Adrenal gland (tissue), 9 donors: ENCODE measurements at regions not wholly inside any gene's neighbourhood (a gene's known extent, or its start where the extent isn't known, plus 50 kb on each side); places are given as distances from the start of the nearest gene placed in this dataset.

Experiments
- DNase-seq, 7 donors: peaks; one replicate each; pipeline ENCODE4 v3.0.0-alpha.2; 2019 to 2020
- H3K27ac ChIP-seq, 5 donors: fragments of 200-600 bp; sonication (generic) in 4 of 5; 1 replicate in 3 of 5; 2 replicates in 2 of 5; pipeline versions ENCODE4 v1.5.1 to v1.8.0; 2016 to 2020; ENCODE audit warnings: mild to moderate bottlenecking in 1 of 5
- H3K27me3 ChIP-seq: fragments of 200-600 bp; 2 replicates; pipeline ENCODE4 v1.8.0; 2021
- H3K36me3 ChIP-seq, 2 donors: fragments of 200-600 bp; replicated peaks in 1 of 2; 1 replicate in 1 of 2; 2 replicates in 1 of 2; pipeline versions ENCODE4 v1.5.1 to v1.8.0; 2018 to 2022
- H3K4me1 ChIP-seq, 2 donors: fragments of 200-600 bp; replicated peaks in 1 of 2; 1 replicate in 1 of 2; 2 replicates in 1 of 2; pipeline versions ENCODE4 v1.5.1 to v1.8.0; 2018 to 2021
- H3K4me3 ChIP-seq, 4 donors: fragments of 200-600 bp; sonication (generic) in 3 of 4; one replicate each; pipeline ENCODE4 v1.5.1; 2016 to 2018
- H3K9me3 ChIP-seq, 3 donors: fragments of 200-600 bp; sonication (generic) in 1 of 3; replicated peaks in 1 of 3; 1 replicate in 2 of 3; 2 replicates in 1 of 3; pipeline versions ENCODE4 v1.5.1 to v1.8.0; 2016 to 2021
- POLR2A ChIP-seq, 2 donors: fragments of 450-650 bp; IDR thresholded peaks; one replicate each; pipeline ENCODE4 v1.6.1; 2017; ENCODE audit warnings: antibody characterized with exemption in 2 of 2, mild to moderate bottlenecking in 2 of 2, moderate library complexity in 1 of 2
- WGBS, 4 donors: extraction: QIAGEN DNeasy Blood & Tissue Kit in 2 of 4; methylation state at CpG; one replicate each; pipeline versions ENCODE4 v1.1.5 to v1.1.7; 2013 to 2017; 5-methylcytosine and 5-hydroxymethylcytosine counted together
- intact Hi-C, 2 donors: fragments of 100-400 bp; cut with DNase I; formaldehyde crosslinking; loops; one replicate each; pipeline versions ENCODE4 v1.14.1 to v1.15.0; 2022 to 2023
- TF ChIP-seq, protein P1 (sequence below), 6 experiments: fragments of 450-650 bp in 4 of 6; fragments of 200-600 bp in 2 of 6; sonication (generic) in 1 of 6; IDR thresholded peaks; 1 replicate in 5 of 6; 2 replicates in 1 of 6; pipeline versions ENCODE4 v1.5.1 to v1.8.0; 2016 to 2021; ENCODE audit warnings: antibody characterized with exemption in 6 of 6, mild to moderate bottlenecking in 2 of 6, moderate library complexity in 1 of 6
- donor health status: healthy with polysubstance abuse.
- donor health status: Bipolar disorder and iron deficiency.
- donor health status: DM: yes; HTN: yes; CAD: no.
- donor health status: DM: no; HTN: no; CAD: no.
- donor health status: DM: no; HTN: no; CAD: no.

DNA sequence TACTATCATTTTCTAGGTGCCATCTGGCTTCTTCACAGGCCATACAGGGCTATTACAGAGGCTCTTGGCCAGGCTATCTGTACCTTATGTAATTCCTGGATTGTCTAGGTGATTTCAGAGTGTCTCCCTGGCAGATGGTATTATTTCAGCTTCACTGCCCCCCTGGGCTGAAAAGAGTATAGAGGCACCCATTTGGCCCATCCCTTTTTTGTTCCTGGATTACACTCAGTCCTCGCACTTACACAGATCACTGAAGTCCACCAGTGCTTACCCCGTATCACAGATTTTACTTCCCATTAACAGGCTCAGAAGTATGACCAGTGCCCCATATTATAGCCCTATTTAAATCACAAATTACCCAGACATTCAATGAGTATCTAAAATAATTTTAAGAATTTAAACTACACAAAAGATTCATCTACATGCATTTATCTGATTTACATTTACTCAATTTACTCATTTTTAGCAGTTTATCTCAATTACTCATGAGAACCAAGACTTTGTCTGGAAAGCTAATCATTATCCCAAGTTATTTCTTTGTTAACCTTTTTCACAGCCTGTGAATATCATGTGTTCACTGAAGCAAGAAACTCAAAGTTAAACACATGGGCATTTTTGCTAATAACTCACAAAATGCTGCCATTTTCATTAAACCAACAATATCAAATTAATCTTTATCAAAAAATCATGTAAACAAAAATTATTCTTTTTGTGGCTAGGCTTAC is 121.0 kb downstream of the PCDH20 start:
- intact Hi-C loops: no loop called here
- TF ChIP-seq POLR2A (IDR thresholded peaks at IDR 0.05): no peak
- TF ChIP-seq, protein P1, sequence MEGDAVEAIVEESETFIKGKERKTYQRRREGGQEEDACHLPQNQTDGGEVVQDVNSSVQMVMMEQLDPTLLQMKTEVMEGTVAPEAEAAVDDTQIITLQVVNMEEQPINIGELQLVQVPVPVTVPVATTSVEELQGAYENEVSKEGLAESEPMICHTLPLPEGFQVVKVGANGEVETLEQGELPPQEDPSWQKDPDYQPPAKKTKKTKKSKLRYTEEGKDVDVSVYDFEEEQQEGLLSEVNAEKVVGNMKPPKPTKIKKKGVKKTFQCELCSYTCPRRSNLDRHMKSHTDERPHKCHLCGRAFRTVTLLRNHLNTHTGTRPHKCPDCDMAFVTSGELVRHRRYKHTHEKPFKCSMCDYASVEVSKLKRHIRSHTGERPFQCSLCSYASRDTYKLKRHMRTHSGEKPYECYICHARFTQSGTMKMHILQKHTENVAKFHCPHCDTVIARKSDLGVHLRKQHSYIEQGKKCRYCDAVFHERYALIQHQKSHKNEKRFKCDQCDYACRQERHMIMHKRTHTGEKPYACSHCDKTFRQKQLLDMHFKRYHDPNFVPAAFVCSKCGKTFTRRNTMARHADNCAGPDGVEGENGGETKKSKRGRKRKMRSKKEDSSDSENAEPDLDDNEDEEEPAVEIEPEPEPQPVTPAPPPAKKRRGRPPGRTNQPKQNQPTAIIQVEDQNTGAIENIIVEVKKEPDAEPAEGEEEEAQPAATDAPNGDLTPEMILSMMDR (IDR thresholded peaks at IDR 0.05): no peak
- 77 to 86% (median 83%) methylated on average over 2 of the region's 2 CpGs for WGBS, 4 donors

GRCh38 chr13:61286148-61286745 is 129.4 kb downstream of the PCDH20 start:
- intact Hi-C loops: no loop called here
- Histone ChIP-seq H3K27ac (no peak overlapping the region), H3K36me3 (no peaks in the 10 kb centered on the region), H3K4me3 (no peak overlapping the region), H3K4me1 (no peaks in the 10 kb centered on the region), H3K27me3 (no peaks in the 10 kb centered on the region), H3K9me3 (no peaks in the 10 kb centered on the region)
- WGBS, 4 donors: 54 to 61% (median 57%) methylated on average over 4 of the region's 4 CpGs
- TF ChIP-seq, protein P1 (IDR thresholded peaks at IDR 0.05): peak in 1 of 6 experiments; percentile 9
- TF ChIP-seq POLR2A (IDR thresholded peaks at IDR 0.05): no peak
- DNase-seq: no peak

More for the DNA sequence above, 121.0 kb downstream of the PCDH20 start:
- Histone ChIP-seq H3K27ac (no peak overlapping the region), H3K27me3 (no peaks in the 10 kb centered on the region), H3K4me1 (peaks cover 0 to 3% of the 10 kb centered on the region in 2 donors), H3K36me3 (no peaks in the 10 kb centered on the region), H3K9me3 (no peaks in the 10 kb centered on the region), H3K4me3 (no peak overlapping the region)
- DNase-seq: no peak

GRCh38 chr13:61277586-61278276 is 137.9 kb downstream of the PCDH20 start:
- WGBS, 4 donors: 65 to 76% (median 73%) methylated on average over 5 of the region's 5 CpGs
- Histone ChIP-seq H3K4me1 (no peaks in the 10 kb centered on the region), H3K9me3 (no peaks in the 10 kb centered on the region), H3K4me3 (no peak overlapping the region), H3K36me3 (no peaks in the 10 kb centered on the region), H3K27ac (no peak overlapping the region), H3K27me3 (no peaks in the 10 kb centered on the region)
- intact Hi-C loops: no loop called here
- no peak for DNase-seq
- TF ChIP-seq, protein P1 (IDR thresholded peaks at IDR 0.05): no peak
- no peak for TF ChIP-seq POLR2A (IDR thresholded peaks at IDR 0.05)

DNA sequence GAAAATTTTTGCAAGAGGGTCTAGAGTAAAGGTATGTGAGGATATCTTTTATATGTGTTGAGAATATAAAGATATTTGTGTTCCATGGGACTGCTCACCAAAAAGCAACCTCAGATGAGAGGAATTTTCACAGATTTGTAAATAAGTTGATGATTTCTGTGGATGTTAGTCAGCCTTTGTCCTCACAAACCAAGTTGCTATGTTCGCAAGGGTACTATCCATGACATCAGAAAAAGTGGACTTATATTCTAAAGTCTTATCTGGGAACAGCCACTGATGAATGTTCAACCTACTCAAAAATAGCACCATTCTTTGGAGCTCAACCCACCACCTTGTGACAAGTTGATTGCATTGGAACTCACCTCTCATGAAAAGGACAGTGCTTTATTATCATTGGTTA is 138.6 kb downstream of the PCDH20 start:
- no peak overlapping the region for H3K27ac ChIP-seq
- no peak for DNase-seq
- no peaks in the 10 kb centered on the region for H3K9me3 ChIP-seq
- no peaks in the 10 kb centered on the region for H3K4me1 ChIP-seq
- TF ChIP-seq, protein P1 (IDR thresholded peaks at IDR 0.05): no peak
- no peak for TF ChIP-seq POLR2A (IDR thresholded peaks at IDR 0.05)
- H3K27me3 ChIP-seq: no peaks in the 10 kb centered on the region
- no peaks in the 10 kb centered on the region for H3K36me3 ChIP-seq
- WGBS, 4 donors: 71 to 100% (median 86%) methylated on average over 1 of the region's 1 CpG
- H3K4me3 ChIP-seq: no peak overlapping the region
- intact Hi-C loops: no loop called here
